ENCODE measurements at regions not wholly inside any gene's neighbourhood (a gene's known extent, or its start where the extent isn't known, plus 50 kb on each side); places are given as distances from the start of the nearest gene placed in this dataset.

DNA sequence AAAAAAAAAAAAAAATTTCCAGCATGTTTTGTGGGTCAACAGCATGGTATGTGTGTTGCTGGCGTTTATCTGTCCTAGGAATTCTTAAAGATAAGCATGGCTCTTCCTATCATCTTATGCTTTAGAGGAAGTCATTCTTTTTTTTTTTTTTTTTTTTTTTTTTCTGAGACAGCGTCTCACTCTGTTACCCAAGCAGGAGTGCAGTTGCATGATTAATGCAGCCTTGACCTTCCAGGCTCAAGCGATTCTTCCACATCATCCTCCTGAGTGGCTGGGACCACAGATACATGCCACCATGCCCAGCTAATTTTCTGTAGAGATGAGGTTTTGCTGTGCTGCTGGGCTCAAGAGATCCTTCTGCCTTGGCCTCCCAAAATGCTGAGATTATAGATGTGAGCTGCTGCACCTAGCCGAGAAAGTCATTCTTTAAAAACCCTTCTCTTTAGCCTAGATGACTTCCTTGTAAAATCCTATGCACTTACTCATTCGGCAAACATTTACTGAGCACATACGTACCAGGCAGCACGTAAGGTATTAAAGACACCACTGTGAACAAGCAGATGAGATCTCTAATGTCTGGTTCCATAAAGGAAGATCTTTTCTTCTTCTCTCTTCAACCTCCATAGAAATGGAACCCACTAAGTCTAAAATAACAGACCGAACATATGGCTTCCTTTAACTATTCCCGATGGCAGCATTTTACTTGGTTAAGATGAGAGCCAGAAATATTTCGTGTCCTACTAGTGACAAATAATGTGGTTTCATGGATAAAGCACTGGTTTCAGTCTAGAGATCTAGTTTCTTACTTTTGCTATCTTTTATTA, 122.4 kb downstream of the RIN2 start:
- peaks cover 1% of the 10 kb centered on the region for H3K9me3 Mint-ChIP-seq (ENCODE audit: insufficient read depth)
- Histone ChIP-seq H3K4me3 (ENCODE audit: control extremely low read depth in 1 of 5, extremely low read depth in 1 of 5, insufficient read depth in 1 of 5, low read depth in 2 of 5, low read length in 4 of 5) (no peak overlapping the region), H3K27ac (ENCODE audit: low read length in 2 of 2) (no peak overlapping the region), H3K4me1 (ENCODE audit: control insufficient read depth in 2 of 2, insufficient read depth in 2 of 2, low read length in 2 of 2) (peaks cover 3 to 5% of the 10 kb centered on the region in 2 donors), H3K27me3 (replicated peaks in 1 of 4; ENCODE audit: control extremely low read depth in 1 of 4, control insufficient read depth in 3 of 4, insufficient read depth in 4 of 4, low read length in 3 of 4) (peaks cover 0 to 4% (median 2%) of the 10 kb centered on the region in 4 experiments), H4K20me1 (ENCODE audit: control insufficient read depth, insufficient read depth, low read length, poor library complexity, severe bottlenecking) (no peaks in the 10 kb centered on the region), H2AFZ (ENCODE audit: insufficient read depth, low read depth, low read length, poor library complexity, severe bottlenecking) (no peak overlapping the region), H3K4me2 (replicated peaks; ENCODE audit: low read depth, low read length, poor library complexity, severe bottlenecking) (no peak overlapping the region), H3K9me3 (ENCODE audit: control extremely low read depth in 1 of 3, control insufficient read depth in 2 of 3, insufficient read depth in 1 of 3, low read length in 2 of 3) (no peaks in the 10 kb centered on the region), H3K79me2 (ENCODE audit: control insufficient read depth, insufficient read depth, low read length) (no peaks in the 10 kb centered on the region), H3K36me3 (replicated peaks in 1 of 2; ENCODE audit: control extremely low read depth in 1 of 2, control insufficient read depth in 1 of 2, extremely low read depth in 1 of 2, insufficient read depth in 2 of 2, low read length in 1 of 2) (no peaks in the 10 kb centered on the region), H3K9ac (ENCODE audit: low read length) (no peak overlapping the region)
- ChIA-PET POLR2A (interaction anchor here (0.7 kb wide), 1 partner anchor 71 kb away, joined by 9 read pairs; no protein-coding TSS in a partner anchor), CTCF (no interaction called here)
- no peak for DNase-seq
- intact Hi-C loops (cut with micrococcal nuclease): no loop called here
- TF ChIP-seq, protein P1, sequence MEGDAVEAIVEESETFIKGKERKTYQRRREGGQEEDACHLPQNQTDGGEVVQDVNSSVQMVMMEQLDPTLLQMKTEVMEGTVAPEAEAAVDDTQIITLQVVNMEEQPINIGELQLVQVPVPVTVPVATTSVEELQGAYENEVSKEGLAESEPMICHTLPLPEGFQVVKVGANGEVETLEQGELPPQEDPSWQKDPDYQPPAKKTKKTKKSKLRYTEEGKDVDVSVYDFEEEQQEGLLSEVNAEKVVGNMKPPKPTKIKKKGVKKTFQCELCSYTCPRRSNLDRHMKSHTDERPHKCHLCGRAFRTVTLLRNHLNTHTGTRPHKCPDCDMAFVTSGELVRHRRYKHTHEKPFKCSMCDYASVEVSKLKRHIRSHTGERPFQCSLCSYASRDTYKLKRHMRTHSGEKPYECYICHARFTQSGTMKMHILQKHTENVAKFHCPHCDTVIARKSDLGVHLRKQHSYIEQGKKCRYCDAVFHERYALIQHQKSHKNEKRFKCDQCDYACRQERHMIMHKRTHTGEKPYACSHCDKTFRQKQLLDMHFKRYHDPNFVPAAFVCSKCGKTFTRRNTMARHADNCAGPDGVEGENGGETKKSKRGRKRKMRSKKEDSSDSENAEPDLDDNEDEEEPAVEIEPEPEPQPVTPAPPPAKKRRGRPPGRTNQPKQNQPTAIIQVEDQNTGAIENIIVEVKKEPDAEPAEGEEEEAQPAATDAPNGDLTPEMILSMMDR (IDR thresholded peaks at IDR 0.05): no peak
- TF ChIP-seq EZH2 (IDR thresholded peaks at IDR 0.05; ENCODE audit: borderline replicate concordance, insufficient read depth, low read depth, low read length, poor library complexity, severe bottlenecking): no peak
- no peak overlapping the region for H3K27ac Mint-ChIP-seq
- no peak for ATAC-seq (ENCODE audit: low read depth)
- H3K4me1 Mint-ChIP-seq: peaks cover 10% of the 10 kb centered on the region
- peaks cover 5% of the 10 kb centered on the region for H3K27me3 Mint-ChIP-seq
- 100% methylated on average over 3 of the region's 10 CpGs for WGBS (ENCODE audit: insufficient coverage)
- H3K4me3 Mint-ChIP-seq: no peak overlapping the region

DNA sequence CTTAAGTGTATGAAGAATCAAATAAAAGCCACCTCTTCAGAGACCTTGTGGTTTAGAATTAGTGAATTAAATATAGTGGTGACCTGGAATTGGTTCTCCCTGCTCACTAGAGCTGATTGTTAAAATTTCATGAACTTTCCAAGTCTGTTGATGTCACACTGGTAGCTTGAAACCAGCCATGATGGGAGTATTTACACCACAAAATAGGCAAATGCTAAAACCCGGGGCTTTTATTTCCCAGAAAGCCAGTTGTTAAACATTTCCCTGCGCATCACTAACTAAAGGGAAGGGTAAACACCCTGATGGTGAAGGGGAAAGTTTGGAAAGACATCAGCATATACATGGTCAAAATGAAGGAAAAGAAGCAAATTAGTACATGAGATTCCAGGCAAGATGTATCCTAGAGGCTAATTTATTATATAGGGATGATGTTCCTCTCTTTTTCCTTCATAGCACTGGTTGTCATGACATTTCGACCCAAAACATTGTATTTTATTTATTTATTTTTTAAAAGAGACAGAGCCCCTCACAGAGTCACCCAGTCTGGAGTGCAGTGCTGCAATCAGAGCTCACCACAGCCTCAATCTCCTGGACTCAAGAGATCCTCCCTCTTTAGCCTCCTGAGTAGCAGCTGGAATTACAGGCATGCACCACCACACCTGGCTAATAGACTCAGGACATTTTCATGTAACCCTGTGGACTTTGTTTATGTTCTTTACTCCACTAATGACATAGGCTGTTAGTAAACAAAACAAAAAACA, 123.2 kb downstream of the RIN2 start:
- Histone ChIP-seq H3K27me3 (replicated peaks in 1 of 4; ENCODE audit: control extremely low read depth in 1 of 4, control insufficient read depth in 3 of 4, insufficient read depth in 4 of 4, low read length in 3 of 4) (peaks cover 0 to 4% (median 2%) of the 10 kb centered on the region in 4 experiments), H4K20me1 (ENCODE audit: control insufficient read depth, insufficient read depth, low read length, poor library complexity, severe bottlenecking) (no peaks in the 10 kb centered on the region), H3K36me3 (replicated peaks in 1 of 2; ENCODE audit: control extremely low read depth in 1 of 2, control insufficient read depth in 1 of 2, extremely low read depth in 1 of 2, insufficient read depth in 2 of 2, low read length in 1 of 2) (no peaks in the 10 kb centered on the region), H3K27ac (ENCODE audit: low read length in 2 of 2) (no peak overlapping the region), H3K4me1 (ENCODE audit: control insufficient read depth in 2 of 2, insufficient read depth in 2 of 2, low read length in 2 of 2) (no peaks in the 10 kb centered on the region), H3K9me3 (ENCODE audit: control extremely low read depth in 1 of 3, control insufficient read depth in 2 of 3, insufficient read depth in 1 of 3, low read length in 2 of 3) (no peaks in the 10 kb centered on the region), H2AFZ (ENCODE audit: insufficient read depth, low read depth, low read length, poor library complexity, severe bottlenecking) (no peak overlapping the region), H3K4me2 (replicated peaks; ENCODE audit: low read depth, low read length, poor library complexity, severe bottlenecking) (no peak overlapping the region), H3K4me3 (ENCODE audit: control extremely low read depth in 1 of 5, extremely low read depth in 1 of 5, insufficient read depth in 1 of 5, low read depth in 2 of 5, low read length in 4 of 5) (no peak overlapping the region), H3K9ac (ENCODE audit: low read length) (no peak overlapping the region), H3K79me2 (ENCODE audit: control insufficient read depth, insufficient read depth, low read length) (no peaks in the 10 kb centered on the region)
- peaks cover 3% of the 10 kb centered on the region for H3K4me1 Mint-ChIP-seq
- ChIA-PET CTCF (no interaction called here), POLR2A (no interaction called here)
- peaks cover 5% of the 10 kb centered on the region for H3K27me3 Mint-ChIP-seq
- intact Hi-C loops (cut with micrococcal nuclease): no loop called here
- H3K27ac Mint-ChIP-seq: no peak overlapping the region
- TF ChIP-seq, protein P1 (IDR thresholded peaks at IDR 0.05): no peak
- no peak for TF ChIP-seq EZH2 (IDR thresholded peaks at IDR 0.05; ENCODE audit: borderline replicate concordance, insufficient read depth, low read depth, low read length, poor library complexity, severe bottlenecking)
- no peak overlapping the region for H3K4me3 Mint-ChIP-seq
- peaks cover 1% of the 10 kb centered on the region for H3K9me3 Mint-ChIP-seq (ENCODE audit: insufficient read depth)
- WGBS (ENCODE audit: insufficient coverage): no CpG with 5 or more reads among the region's 3 CpGs
- ATAC-seq (ENCODE audit: low read depth) (no peak), DNase-seq (no peak)
